ENCODE measurements at regions not wholly inside any gene's neighbourhood (a gene's known extent, or its start where the extent isn't known, plus 50 kb on each side); places are given as distances from the start of the nearest gene placed in this dataset.
"Not testable (repeated sequence)": the region's sequence is repeated elsewhere in the genome, so short reads cannot be mapped to it uniquely, and the experiment has no call there.

GRCh38 chr3:106068795-106069194, 200.0 kb upstream of the CBLB start:
- TF ChIP-seq CTCF (IDR thresholded peaks at IDR 0.05) (no peak), POLR2A (IDR thresholded peaks at IDR 0.05) (no peak)
- intact Hi-C loops (cut with DNase I) = no loop called here
- DNase-seq = no peak
- H3K27ac ChIP-seq = peak overlapping the region in 1 of 3 donors; percentile 31
- no peak overlapping the region for H3K4me3 ChIP-seq (replicated peaks in 1 of 3)
- H3K36me3 ChIP-seq = no peaks in the 10 kb centered on the region
- H3K27me3 ChIP-seq = no peaks in the 10 kb centered on the region
- H3K4me1 ChIP-seq = peaks cover 0 to 6% of the 10 kb centered on the region in 2 donors
- H3K9me3 ChIP-seq = no peaks in the 10 kb centered on the region
- 62 to 91% methylated on average over 2 of the region's 2 CpGs for WGBS, 2 donors

- no peaks in the 10 kb centered on the region for H3K36me3 ChIP-seq
- no peak for DNase-seq
- intact Hi-C loops (cut with DNase I) = no loop called here
- no peaks in the 10 kb centered on the region for H3K9me3 ChIP-seq
- 69 to 81% methylated on average over 3 of the region's 3 CpGs for WGBS, 2 donors
- TF ChIP-seq POLR2A (IDR thresholded peaks at IDR 0.05) (no peak), CTCF (IDR thresholded peaks at IDR 0.05) (no peak)
- peak overlapping the region in 1 of 3 donors; percentile 53 for H3K27ac ChIP-seq
- H3K4me1 ChIP-seq = peaks cover 0 to 6% of the 10 kb centered on the region in 2 donors
- H3K4me3 ChIP-seq (replicated peaks in 1 of 3) = no peak overlapping the region
- no peaks in the 10 kb centered on the region for H3K27me3 ChIP-seq
Observed at GRCh38 chr3:106070187-106070586, 201.4 kb upstream of the CBLB start.

GRCh38 chr3:106071306-106071705, 202.5 kb upstream of the CBLB start:
- Histone ChIP-seq H3K4me3 (replicated peaks in 1 of 3) (no peak overlapping the region), H3K4me1 (peaks cover 0 to 6% of the 10 kb centered on the region in 2 donors), H3K36me3 (no peaks in the 10 kb centered on the region), H3K27ac (no peak overlapping the region), H3K27me3 (no peaks in the 10 kb centered on the region), H3K9me3 (no peaks in the 10 kb centered on the region)
- no peak for DNase-seq
- intact Hi-C loops (cut with DNase I) = no loop called here
- 72 to 88% methylated on average over 4 of the region's 4 CpGs for WGBS, 2 donors
- no peak for TF ChIP-seq CTCF (IDR thresholded peaks at IDR 0.05)
- no peak for TF ChIP-seq POLR2A (IDR thresholded peaks at IDR 0.05)

- DNase-seq; H3K27ac ChIP-seq; H3K36me3 ChIP-seq; H3K9me3 ChIP-seq; H3K4me1 ChIP-seq; H3K4me3 ChIP-seq (replicated peaks in 1 of 3); intact Hi-C loops (cut with DNase I); H3K27me3 ChIP-seq: not testable (repeated sequence)
- WGBS, 2 donors = 95 to 98% methylated on average over 3 of the region's 5 CpGs
Observed at GRCh38 chr3:106072596-106072995, 203.8 kb upstream of the CBLB start.

- intact Hi-C loops (cut with DNase I); H3K36me3 ChIP-seq; H3K4me3 ChIP-seq (replicated peaks in 1 of 3); H3K27me3 ChIP-seq; H3K9me3 ChIP-seq; DNase-seq; H3K27ac ChIP-seq; H3K4me1 ChIP-seq: not testable (repeated sequence)
- WGBS, 2 donors = no CpG with 5 or more reads among the region's 31 CpGs
Observed at GRCh38 chr3:106073806-106074205, 205.0 kb upstream of the CBLB start.

GRCh38 chr3:106075731-106076130, 206.9 kb upstream of the CBLB start:
- H3K27me3 ChIP-seq; DNase-seq; intact Hi-C loops (cut with DNase I); H3K4me1 ChIP-seq; H3K27ac ChIP-seq; H3K9me3 ChIP-seq; H3K4me3 ChIP-seq (replicated peaks in 1 of 3); H3K36me3 ChIP-seq: not testable (repeated sequence)
- WGBS, 2 donors = 98% methylated on average over 5 of the region's 5 CpGs

GRCh38 chr3:106078635-106079034, 209.8 kb upstream of the CBLB start:
- intact Hi-C loops (cut with DNase I) = no loop called here
- no peaks in the 10 kb centered on the region for H3K27me3 ChIP-seq
- no peak overlapping the region for H3K27ac ChIP-seq
- no peak for TF ChIP-seq CTCF (IDR thresholded peaks at IDR 0.05)
- TF ChIP-seq POLR2A (IDR thresholded peaks at IDR 0.05) = no peak
- no peaks in the 10 kb centered on the region for H3K36me3 ChIP-seq
- DNase-seq = no peak
- H3K4me1 ChIP-seq = no peaks in the 10 kb centered on the region
- H3K9me3 ChIP-seq = no peaks in the 10 kb centered on the region
- no peak overlapping the region for H3K4me3 ChIP-seq (replicated peaks in 1 of 3)
